H1 (cell line): ENCODE measurements at regions not wholly inside any gene's neighbourhood (a gene's known extent, or its start where the extent isn't known, plus 50 kb on each side); places are given as distances from the start of the nearest gene placed in this dataset.

Experiments used
- CTCF ChIA-PET: fragments of 300-600 bp; sonication (Branson Sonifier 250); formaldehyde crosslinking; loops from one replicate; lab custom pipeline; 2021; ENCODE audit not compliant: partially characterized antibody; lab: Charles Lee
- POLR2A ChIA-PET: fragments of 300-600 bp; sonication (Branson Sonifier 250); formaldehyde crosslinking; loops from one replicate; lab custom pipeline; 2021; ENCODE audit warnings: inconsistent platforms; ENCODE audit not compliant: partially characterized antibody; lab: Charles Lee
- DNase-seq, 2 experiments: peaks; one replicate each; pipeline versions ENCODE4 v3.0.0 to v3.0.0-alpha.2; 2010 to 2022; ENCODE audit warnings: low spot score in 2 of 2, low read depth in 1 of 2, mixed read lengths in 1 of 2
- FAIRE-seq: peaks from 2 replicates; lab custom pipeline; 2011; peaks lifted over from hg19 to GRCh38; lab: Jason Lieb, UNC
- H2AFZ ChIP-seq: 2 replicates; pipeline ENCODE4 v1.8.1; 2012; ENCODE audit warnings: low read length, inconsistent platforms
- H2AK5ac ChIP-seq: 2 replicates; pipeline ENCODE4 v1.6.1; 2013; ENCODE audit warnings: low read depth, low read length
- H2BK120ac ChIP-seq: replicated peaks from 2 replicates; pipeline ENCODE3; 2013; ENCODE audit warnings: low read depth, low read length, inconsistent platforms
- H2BK12ac ChIP-seq: 2 replicates; pipeline ENCODE4 v1.6.1; 2013; ENCODE audit warnings: low read depth, low read length
- H2BK15ac ChIP-seq: 2 replicates; pipeline ENCODE4 v1.6.1; 2013; ENCODE audit warnings: low read length
- H2BK20ac ChIP-seq: 2 replicates; pipeline ENCODE4 v1.6.1; 2013; ENCODE audit warnings: low read length
- H2BK5ac ChIP-seq: 2 replicates; pipeline ENCODE4 v1.6.1; 2013; ENCODE audit warnings: low read depth, low read length
- H3K14ac ChIP-seq: 2 replicates; pipeline ENCODE4 v1.6.1; 2013; ENCODE audit warnings: inconsistent platforms; ENCODE audit not compliant: insufficient read length
- H3K18ac ChIP-seq: 2 replicates; pipeline ENCODE4 v1.6.1; 2013; ENCODE audit warnings: low read length; ENCODE audit errors: extremely low read depth
- H3K23ac ChIP-seq: 2 replicates; pipeline ENCODE4 v1.6.1; 2013; ENCODE audit warnings: inconsistent platforms; ENCODE audit not compliant: insufficient read length
- H3K23me2 ChIP-seq: 2 replicates; pipeline ENCODE4 v1.6.1; 2013; ENCODE audit warnings: low read depth, low read length
- H3K27ac ChIP-seq: 2 replicates; pipeline ENCODE4 v1.6.1; 2011; ENCODE audit warnings: low read depth, low read length, inconsistent platforms
- H3K27me3 ChIP-seq, 4 experiments: replicated peaks in 1 of 4; 1 replicate in 1 of 4; 2 replicates in 3 of 4; pipeline versions ENCODE4 v1.6.1 to v1.8.1; 2011 to 2013; ENCODE audit warnings: low read length in 3 of 4, mild to moderate bottlenecking in 3 of 4, inconsistent platforms in 2 of 4, mixed read lengths in 2 of 4, moderate library complexity in 1 of 4; ENCODE audit not compliant: control insufficient read depth in 3 of 4, insufficient read depth in 3 of 4; ENCODE audit errors: extremely low read depth in 1 of 4
- H3K36me3 ChIP-seq, 4 experiments: 2 replicates each; pipeline versions ENCODE4 v1.6.1 to v1.8.1; 2011 to 2013; ENCODE audit warnings: mild to moderate bottlenecking in 4 of 4, low read length in 3 of 4, moderate library complexity in 2 of 4, control low read depth in 1 of 4, inconsistent platforms in 1 of 4; ENCODE audit not compliant: insufficient read depth in 4 of 4, control insufficient read depth in 2 of 4
- H3K4ac ChIP-seq: replicated peaks from 2 replicates; pipeline ENCODE3; 2013; ENCODE audit warnings: low read length, low read depth, mixed read lengths, inconsistent platforms; ENCODE audit not compliant: insufficient read length
- H3K4me1 ChIP-seq, 4 experiments: replicated peaks in 1 of 4; 1 replicate in 1 of 4; 2 replicates in 3 of 4; pipeline versions ENCODE4 v1.6.1 to v1.8.1; 2011 to 2013; ENCODE audit warnings: low read length in 3 of 4, inconsistent platforms in 2 of 4, mixed read lengths in 1 of 4; ENCODE audit not compliant: insufficient read depth in 4 of 4, control insufficient read depth in 3 of 4
- H3K4me2 ChIP-seq, 2 experiments: 2 replicates each; pipeline versions ENCODE4 v1.6.1 to v1.8.1; 2011 to 2013; ENCODE audit warnings: low read depth in 2 of 2, low read length in 2 of 2, control low read depth in 1 of 2, inconsistent platforms in 1 of 2, mild to moderate bottlenecking in 1 of 2; ENCODE audit not compliant: insufficient read depth in 1 of 2
- H3K4me3 ChIP-seq, 4 experiments: fragments of 200-600, 300-600 bp in 1 of 4; sonication (generic), shearing (Covaris generic), sonication (Bioruptor Twin) in 1 of 4; 2 replicates each; pipeline versions ENCODE4 v1.5.1 to v1.8.1; 2011 to 2016; ENCODE audit warnings: low read length in 4 of 4, low read depth in 3 of 4, control low read depth in 2 of 4, inconsistent platforms in 2 of 4, mild to moderate bottlenecking in 2 of 4, mixed read lengths in 1 of 4, moderate library complexity in 1 of 4; ENCODE audit not compliant: insufficient read depth in 2 of 4; ENCODE audit errors: extremely low read depth in 1 of 4
- H3K56ac ChIP-seq: replicated peaks from 2 replicates; pipeline ENCODE3; 2013; ENCODE audit warnings: low read depth, mild to moderate bottlenecking, mixed read lengths, low read length, inconsistent platforms; ENCODE audit not compliant: insufficient read length
- H3K79me1 ChIP-seq: 2 replicates; pipeline ENCODE4 v1.6.1; 2013; ENCODE audit warnings: low read depth, low read length, control low read depth
- H3K79me2 ChIP-seq, 2 experiments: 2 replicates each; pipeline versions ENCODE4 v1.6.1 to v1.8.1; 2012 to 2013; ENCODE audit warnings: low read length in 2 of 2, mild to moderate bottlenecking in 2 of 2, inconsistent platforms in 1 of 2; ENCODE audit not compliant: insufficient read depth in 2 of 2, control insufficient read depth in 1 of 2
- H3K9ac ChIP-seq, 4 experiments: replicated peaks in 1 of 4; 1 replicate in 1 of 4; 2 replicates in 3 of 4; pipeline versions ENCODE4 v1.6.1 to v1.8.1; 2011 to 2013; ENCODE audit warnings: low read depth in 3 of 4, low read length in 3 of 4, control low read depth in 2 of 4, mild to moderate bottlenecking in 2 of 4, moderate library complexity in 2 of 4, inconsistent platforms in 1 of 4; ENCODE audit errors: extremely low read depth in 1 of 4
- H3K9me3 ChIP-seq, 2 experiments: 2 replicates each; pipeline versions ENCODE4 v1.6.1 to v1.8.1; 2012 to 2013; ENCODE audit warnings: mild to moderate bottlenecking in 2 of 2, moderate library complexity in 2 of 2, control low read depth in 1 of 2, inconsistent platforms in 1 of 2, low read depth in 1 of 2, low read length in 1 of 2, mixed read lengths in 1 of 2; ENCODE audit not compliant: insufficient read depth in 2 of 2
- H4K20me1 ChIP-seq, 2 experiments: replicated peaks in 1 of 2; 2 replicates each; pipeline versions ENCODE3 to v1.8.1; 2011 to 2013; ENCODE audit warnings: inconsistent platforms in 2 of 2, low read length in 2 of 2, mild to moderate bottlenecking in 1 of 2; ENCODE audit not compliant: insufficient read depth in 2 of 2, control insufficient read depth in 1 of 2
- H4K5ac ChIP-seq: 2 replicates; pipeline ENCODE4 v1.6.1; 2013; ENCODE audit warnings: low read length, low read depth, mixed read lengths, inconsistent platforms; ENCODE audit not compliant: insufficient read length
- H4K8ac ChIP-seq: 2 replicates; pipeline ENCODE4 v1.8.0; 2013; ENCODE audit warnings: mild to moderate bottlenecking, moderate library complexity, low read length, inconsistent platforms; ENCODE audit not compliant: insufficient read depth; ENCODE audit errors: extremely low read depth
- H4K91ac ChIP-seq: replicated peaks from 2 replicates; pipeline ENCODE3; 2013; ENCODE audit warnings: low read length, mixed read lengths, inconsistent platforms; ENCODE audit not compliant: insufficient read length
- EZH2 ChIP-seq: fragments of 200-600 bp; sonication (generic); IDR thresholded peaks from 2 replicates; pipeline ENCODE4 v1.7.1; 2012; ENCODE audit warnings: low read depth, mild to moderate bottlenecking, moderate library complexity, low read length, inconsistent platforms; ENCODE audit not compliant: severe bottlenecking
- JUND ChIP-seq: IDR thresholded peaks from 2 replicates; pipeline ENCODE4 v1.6.1; 2011; ENCODE audit warnings: mild to moderate bottlenecking, improper control_type of control experiment, low read length
- NRF1 ChIP-seq: IDR thresholded peaks from 2 replicates; pipeline ENCODE4 v1.6.1; 2011; ENCODE audit warnings: mild to moderate bottlenecking, low read depth, low read length, improper control_type of control experiment
- POLR2A ChIP-seq, 2 experiments: IDR thresholded peaks; 1 replicate in 1 of 2; 2 replicates in 1 of 2; pipeline ENCODE4 v1.6.1; 2011; ENCODE audit warnings: low read depth in 2 of 2, low read length in 2 of 2, mild to moderate bottlenecking in 2 of 2; ENCODE audit errors: control extremely low read depth in 1 of 2
- WGBS, 2 experiments: shearing (Covaris generic) in 1 of 2; methylation state at CpG; one replicate each; pipeline versions ENCODE4 v1.1.6 to v1.1.7; 2013 to 2015; ENCODE audit warnings: low lambda C conversion rate in 2 of 2, mixed read lengths in 2 of 2, inconsistent platforms in 1 of 2, low coverage in 1 of 2, missing lambda C conversion rate in 1 of 2; ENCODE audit not compliant: insufficient replicate concordance in 2 of 2, insufficient coverage in 1 of 2, insufficient read length in 1 of 2; ENCODE audit errors: extremely low coverage in 1 of 2, missing lambda C conversion rate in 1 of 2; 5-methylcytosine and 5-hydroxymethylcytosine counted together

DNA sequence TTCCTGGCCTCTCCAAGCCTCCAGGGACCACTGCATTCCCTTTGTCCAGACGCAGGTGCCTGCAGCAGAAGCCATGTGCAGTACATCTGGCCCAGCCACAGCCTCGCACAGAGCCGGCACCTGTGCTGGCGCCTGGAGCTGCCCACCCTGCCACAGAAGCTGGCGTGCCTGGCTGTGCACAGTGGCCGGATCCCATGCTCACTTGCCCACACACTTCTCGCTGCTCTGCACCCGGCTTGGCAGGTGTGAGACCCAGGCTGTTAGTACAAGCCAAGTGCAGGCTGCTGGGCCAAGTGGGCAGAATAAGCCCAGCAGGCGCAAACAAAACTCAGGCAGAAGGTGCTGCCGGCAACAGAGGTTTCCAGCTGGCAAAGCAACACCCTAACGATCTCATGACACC is 124.5 kb upstream of the CCDC150 start:
- Histone ChIP-seq H2BK20ac (no peak overlapping the region), H3K4me1 (0 out of 7 replicates have a peak, but pooled peaks cover 0 to 3% (median 0%) of the 10 kb centered on the region in 4 experiments), H3K14ac (no peak overlapping the region), H3K79me1 (no peaks in the 10 kb centered on the region), H2BK12ac (no peak overlapping the region), H2BK120ac (no peak overlapping the region), H4K8ac (0 out of 2 replicates have a peak overlapping the region, but pooled peaks have one; percentile 65), H3K23me2 (no peaks in the 10 kb centered on the region), H4K5ac (no peak overlapping the region), H3K79me2 (no peaks in the 10 kb centered on the region), H2AFZ (no peak overlapping the region), H2AK5ac (no peak overlapping the region), H2BK5ac (no peak overlapping the region), H3K4ac (no peak overlapping the region), H2BK15ac (no peak overlapping the region), H3K56ac (no peak overlapping the region), H3K4me3 (no peak overlapping the region), H3K27ac (no peak overlapping the region), H3K4me2 (no peak overlapping the region), H3K18ac (no peak overlapping the region), H3K36me3 (no peaks in the 10 kb centered on the region), H3K9ac (no peak overlapping the region), H3K27me3 (no peaks in the 10 kb centered on the region), H4K91ac (no peak overlapping the region), H3K9me3 (no peaks in the 10 kb centered on the region), H3K23ac (no peak overlapping the region), H4K20me1 (no peaks in the 10 kb centered on the region)
- 87% methylated on average over 8 of the region's 11 CpGs; no CpG with 5 or more reads in 1 of the 2 experiments for WGBS, 2 experiments
- no peak for DNase-seq
- CTCF ChIA-PET = no interaction called here
- POLR2A ChIA-PET = no interaction called here
- TF ChIP-seq JUND (no peak), NRF1 (no peak), POLR2A (IDR thresholded peaks at IDR 0.05; ENCODE audit: control extremely low read depth in 1 of 2, low read depth in 2 of 2, low read length in 2 of 2) (no peak), EZH2 (no peak)
- FAIRE-seq = no peak
